SJSA1 (cell line): ENCODE measurements at regions not wholly inside any gene's neighbourhood (a gene's known extent, or its start where the extent isn't known, plus 50 kb on each side); places are given as distances from the start of the nearest gene placed in this dataset.

Experiments
- DNase-seq, 2 experiments: peaks; one replicate each; pipeline ENCODE4 v3.0.0-alpha.2; 2015 to 2020; ENCODE audit warnings: low spot score in 2 of 2, low read depth in 1 of 2
- H3K27ac ChIP-seq: fragments of 250-450 bp; sonication (Bioruptor Pico); 2 replicates; pipeline ENCODE4 v1.5.1; 2020; ENCODE audit warnings: mild to moderate bottlenecking, moderate library complexity
- H3K27me3 ChIP-seq: fragments of 250-450 bp; sonication (Bioruptor Pico); replicated peaks from 2 replicates; pipeline ENCODE4 v1.5.1; 2020; ENCODE audit warnings: mild to moderate bottlenecking, moderate library complexity
- H3K36me3 ChIP-seq: fragments of 250-450 bp; sonication (Bioruptor Pico); 2 replicates; pipeline ENCODE4 v1.5.1; 2020; ENCODE audit warnings: mild to moderate bottlenecking
- H3K4me1 ChIP-seq: fragments of 250-450 bp; sonication (Bioruptor Pico); replicated peaks from 2 replicates; pipeline ENCODE4 v1.6.1; 2021; ENCODE audit warnings: mild to moderate bottlenecking
- H3K4me3 ChIP-seq: fragments of 250-450 bp; sonication (Bioruptor Pico); 2 replicates; pipeline ENCODE4 v1.5.1; 2020; ENCODE audit warnings: mild to moderate bottlenecking
- H3K9me3 ChIP-seq: fragments of 250-450 bp; sonication (Bioruptor Pico); replicated peaks from 2 replicates; pipeline ENCODE4 v1.5.1; 2020; ENCODE audit warnings: mild to moderate bottlenecking

- Histone ChIP-seq H3K9me3 (no peaks in the 10 kb centered on the region), H3K4me1 (no peaks in the 10 kb centered on the region), H3K27me3 (0 out of 2 replicates have a peak, but pooled peaks cover 4% of the 10 kb centered on the region), H3K27ac (no peak overlapping the region), H3K36me3 (no peaks in the 10 kb centered on the region), H3K4me3 (no peak overlapping the region)
- DNase-seq: no peak
Measured at GRCh38 chr2:61774351-61774750, 79.5 kb downstream of the FAM161A start.

GRCh38 chr2:61771904-61772845 lies 81.7 kb downstream of the FAM161A start:
- Histone ChIP-seq H3K9me3 (no peaks in the 10 kb centered on the region), H3K4me1 (no peaks in the 10 kb centered on the region), H3K27me3 (0 out of 2 replicates have a peak, but pooled peaks cover 4% of the 10 kb centered on the region), H3K36me3 (no peaks in the 10 kb centered on the region), H3K4me3 (no peak overlapping the region), H3K27ac (no peak overlapping the region)
- DNase-seq: no peak

GRCh38 chr2:61770746-61771145 lies 83.1 kb downstream of the FAM161A start:
- 0 out of 2 replicates have a peak, but pooled peaks cover 4% of the 10 kb centered on the region for H3K27me3 ChIP-seq
- no peak overlapping the region for H3K27ac ChIP-seq
- H3K4me3 ChIP-seq: no peak overlapping the region
- H3K36me3 ChIP-seq: no peaks in the 10 kb centered on the region
- no peak for DNase-seq
- no peaks in the 10 kb centered on the region for H3K9me3 ChIP-seq
- no peaks in the 10 kb centered on the region for H3K4me1 ChIP-seq

GRCh38 chr2:61770298-61770697 lies 83.6 kb downstream of the FAM161A start:
- no peak overlapping the region for H3K27ac ChIP-seq
- no peaks in the 10 kb centered on the region for H3K4me1 ChIP-seq
- H3K9me3 ChIP-seq: no peaks in the 10 kb centered on the region
- H3K27me3 ChIP-seq: 0 out of 2 replicates have a peak, but pooled peaks cover 4% of the 10 kb centered on the region
- H3K36me3 ChIP-seq: no peaks in the 10 kb centered on the region
- H3K4me3 ChIP-seq: no peak overlapping the region
- DNase-seq: no peak

GRCh38 chr2:61769093-61769675 lies 84.7 kb downstream of the FAM161A start:
- DNase-seq: no peak
- H3K4me3 ChIP-seq: no peak overlapping the region
- H3K9me3 ChIP-seq: no peaks in the 10 kb centered on the region
- 0 out of 2 replicates have a peak, but pooled peaks cover 3% of the 10 kb centered on the region for H3K4me1 ChIP-seq
- H3K27ac ChIP-seq: no peak overlapping the region
- H3K27me3 ChIP-seq: 0 out of 2 replicates have a peak, but pooled peaks cover 4% of the 10 kb centered on the region
- no peaks in the 10 kb centered on the region for H3K36me3 ChIP-seq

GRCh38 chr2:61764035-61764800 lies 89.6 kb downstream of the FAM161A start:
- Histone ChIP-seq H3K4me1 (peaks cover 13% of the 10 kb centered on the region; the same call in 1 of the 2 replicates), H3K9me3 (no peaks in the 10 kb centered on the region), H3K4me3 (peak overlapping the region; percentile 49), H3K27me3 (no peaks in the 10 kb centered on the region), H3K36me3 (no peaks in the 10 kb centered on the region), H3K27ac (peak overlapping the region; percentile 94)
- peak; percentile 97 to 98 for DNase-seq

- H3K27ac ChIP-seq: peak overlapping the region; percentile 94
- peak in 1 of 2 experiments; percentile 82 for DNase-seq
- peak overlapping the region; percentile 49 for H3K4me3 ChIP-seq
- peaks cover 14% of the 10 kb centered on the region; the same call in 1 of the 2 replicates for H3K4me1 ChIP-seq
- no peaks in the 10 kb centered on the region for H3K9me3 ChIP-seq
- H3K27me3 ChIP-seq: no peaks in the 10 kb centered on the region
- no peaks in the 10 kb centered on the region for H3K36me3 ChIP-seq
Measured at GRCh38 chr2:61763605-61764034, 90.2 kb downstream of the FAM161A start.

- Histone ChIP-seq H3K4me3 (no peak overlapping the region), H3K9me3 (no peaks in the 10 kb centered on the region), H3K27me3 (no peaks in the 10 kb centered on the region), H3K36me3 (no peaks in the 10 kb centered on the region), H3K4me1 (peaks cover 14% of the 10 kb centered on the region; the same call in 1 of the 2 replicates), H3K27ac (no peak overlapping the region)
- no peak for DNase-seq
Measured at GRCh38 chr2:61762292-61762691, 91.6 kb downstream of the FAM161A start.

- DNase-seq: no peak
- Histone ChIP-seq H3K4me3 (no peak overlapping the region), H3K27ac (no peak overlapping the region), H3K9me3 (no peaks in the 10 kb centered on the region), H3K4me1 (peaks cover 14% of the 10 kb centered on the region; the same call in 1 of the 2 replicates), H3K27me3 (no peaks in the 10 kb centered on the region), H3K36me3 (no peaks in the 10 kb centered on the region)
Measured at GRCh38 chr2:61759718-61760117, 94.1 kb downstream of the FAM161A start.

GRCh38 chr2:61759005-61759404 lies 94.9 kb downstream of the FAM161A start:
- H3K27ac ChIP-seq: no peak overlapping the region
- no peak overlapping the region for H3K4me3 ChIP-seq
- no peak for DNase-seq
- H3K9me3 ChIP-seq: no peaks in the 10 kb centered on the region
- no peaks in the 10 kb centered on the region for H3K27me3 ChIP-seq
- no peaks in the 10 kb centered on the region for H3K36me3 ChIP-seq
- H3K4me1 ChIP-seq: peaks cover 12% of the 10 kb centered on the region; the same call in 1 of the 2 replicates

GRCh38 chr2:61758159-61758558 lies 95.7 kb downstream of the FAM161A start:
- H3K27me3 ChIP-seq: no peaks in the 10 kb centered on the region
- H3K4me1 ChIP-seq: peaks cover 12% of the 10 kb centered on the region; the same call in 1 of the 2 replicates
- H3K9me3 ChIP-seq: no peaks in the 10 kb centered on the region
- no peak for DNase-seq
- H3K36me3 ChIP-seq: no peaks in the 10 kb centered on the region
- H3K4me3 ChIP-seq: no peak overlapping the region
- H3K27ac ChIP-seq: no peak overlapping the region

GRCh38 chr2:61753512-61753911 lies 100.3 kb downstream of the FAM161A start:
- DNase-seq: no peak
- no peaks in the 10 kb centered on the region for H3K27me3 ChIP-seq
- H3K9me3 ChIP-seq: no peaks in the 10 kb centered on the region
- no peaks in the 10 kb centered on the region for H3K36me3 ChIP-seq
- H3K4me3 ChIP-seq: no peak overlapping the region
- H3K4me1 ChIP-seq: no peaks in the 10 kb centered on the region
- H3K27ac ChIP-seq: no peak overlapping the region

GRCh38 chr2:61750624-61751023 lies 103.2 kb downstream of the FAM161A start:
- Histone ChIP-seq H3K4me3 (no peak overlapping the region), H3K27ac (no peak overlapping the region), H3K27me3 (no peaks in the 10 kb centered on the region), H3K9me3 (no peaks in the 10 kb centered on the region), H3K36me3 (no peaks in the 10 kb centered on the region), H3K4me1 (no peaks in the 10 kb centered on the region)
- DNase-seq: no peak
